A673 (cell line): ENCODE measurements at regions not wholly inside any gene's neighbourhood (a gene's known extent, or its start where the extent isn't known, plus 50 kb on each side); places are given as distances from the start of the nearest gene placed in this dataset.
A peak's percentile ranks its signal among the peaks of the same experiment; 100 is the strongest.
"Not testable (repeated sequence)": the region's sequence is repeated elsewhere in the genome, so short reads cannot be mapped to it uniquely, and the experiment has no call there.

Source experiments
- BruUV-seq: library from RNA; stranded (reverse); fragments of 400-500 nt; replicated peaks from 2 replicates; lab custom pipeline; 2021; lab: Mats Ljungman, UMichigan
- CTCF ChIA-PET: fragments of 300-600 bp; sonication (Branson Sonifier 250); formaldehyde crosslinking; loops from one replicate; lab custom pipeline; 2022; ENCODE audit warnings: antibody characterized with exemption; lab: Charles Lee
- POLR2A ChIA-PET: fragments of 300-600 bp; sonication (Branson Sonifier 250); formaldehyde crosslinking; loops from one replicate; lab custom pipeline; 2022; ENCODE audit warnings: antibody characterized with exemption; ENCODE audit not compliant: low non-redundant PET; lab: Charles Lee
- DNase-seq: peaks from one replicate; pipeline ENCODE4 v3.0.0-alpha.2; 2015; ENCODE audit warnings: low spot score
- H3K27ac ChIP-seq: fragments of 200-600 bp; sonication (generic); 2 replicates; pipeline ENCODE4 v1.5.1; 2016; ENCODE audit warnings: mixed run types, low read depth, mild to moderate bottlenecking, mixed read lengths, antibody characterized with exemption, low read length; ENCODE audit not compliant: poor library complexity, severe bottlenecking
- H3K27me3 ChIP-seq: fragments of 200-600 bp; sonication (generic); replicated peaks from 2 replicates; pipeline ENCODE4 v1.6.1; 2017; ENCODE audit warnings: mixed run types, low read depth, mild to moderate bottlenecking, mixed read lengths, antibody characterized with exemption, low read length; ENCODE audit not compliant: insufficient read depth, poor library complexity
- H3K36me3 ChIP-seq: fragments of 200-600 bp; sonication (generic); 2 replicates; pipeline ENCODE4 v1.6.1; 2016; ENCODE audit warnings: mixed run types, mild to moderate bottlenecking, mixed read lengths, antibody characterized with exemption, low read length; ENCODE audit not compliant: insufficient read depth, poor library complexity, severe bottlenecking
- H3K4me1 ChIP-seq: fragments of 200-600 bp; sonication (generic); 2 replicates; pipeline ENCODE4 v1.6.1; 2017; ENCODE audit warnings: mixed run types, mild to moderate bottlenecking, mixed read lengths, antibody characterized with exemption, low read length; ENCODE audit not compliant: insufficient read depth, poor library complexity, severe bottlenecking
- H3K4me3 ChIP-seq: fragments of 200-600 bp; sonication (generic); 2 replicates; pipeline ENCODE4 v1.5.1; 2016; ENCODE audit warnings: low read depth, mixed run types, mild to moderate bottlenecking, mixed read lengths, low read length; ENCODE audit not compliant: poor library complexity, severe bottlenecking
- H3K9me3 ChIP-seq: fragments of 200-600 bp; sonication (generic); 2 replicates; pipeline ENCODE4 v1.6.1; 2016; ENCODE audit warnings: mixed run types, low read depth, mild to moderate bottlenecking, mixed read lengths, antibody characterized with exemption, low read length; ENCODE audit not compliant: poor library complexity, severe bottlenecking
- CTCF ChIP-seq: fragments of 300-800, 200-600 bp; sonication (generic); conservative IDR thresholded peaks from 2 replicates; pipeline ENCODE4 v1.5.1; 2017; ENCODE audit warnings: low read depth, mild to moderate bottlenecking, antibody characterized with exemption, low read length, moderate library complexity, mixed read lengths
- EZH2 ChIP-seq: fragments of 200-600 bp; sonication (generic); IDR thresholded peaks from 2 replicates; pipeline ENCODE4 v1.6.1; 2017; ENCODE audit warnings: borderline replicate concordance, low read depth, mild to moderate bottlenecking, mixed read lengths, antibody characterized with exemption, low read length; ENCODE audit not compliant: poor library complexity, severe bottlenecking
- intact Hi-C: fragments of 100-400 bp; cut with micrococcal nuclease; formaldehyde crosslinking; loops from one replicate; pipeline ENCODE4 v1.10.0; 2022; ENCODE audit not compliant: unreplicated experiment

GRCh38 chr12:17132336-17132735 lies 526.4 kb upstream of the LMO3 start:
- no peaks in the 10 kb centered on the region for H3K9me3 ChIP-seq
- H3K27ac ChIP-seq, result no peak overlapping the region
- no peaks in the 10 kb centered on the region for H3K4me1 ChIP-seq
- no peak overlapping the region for H3K4me3 ChIP-seq
- no peak for DNase-seq
- no peaks in the 10 kb centered on the region for H3K27me3 ChIP-seq
- ChIA-PET POLR2A (no interaction called here), CTCF (interaction anchor here (0.6 kb wide), 1 partner anchor 286 kb away, joined by 6 read pairs; no protein-coding TSS in a partner anchor)
- intact Hi-C loops, result no loop called here
- H3K36me3 ChIP-seq, result no peaks in the 10 kb centered on the region
- no peak for TF ChIP-seq CTCF
- no peak for TF ChIP-seq EZH2
- BruUV-seq, result no TSS peak

- H3K36me3 ChIP-seq, H3K27ac ChIP-seq, intact Hi-C loops, H3K9me3 ChIP-seq, BruUV-seq, POLR2A ChIA-PET, H3K4me1 ChIP-seq, H3K27me3 ChIP-seq, H3K4me3 ChIP-seq, CTCF ChIA-PET, DNase-seq: not testable (repeated sequence)
Observed at GRCh38 chr12:17116538-17116937, 510.6 kb upstream of the LMO3 start.

DNA sequence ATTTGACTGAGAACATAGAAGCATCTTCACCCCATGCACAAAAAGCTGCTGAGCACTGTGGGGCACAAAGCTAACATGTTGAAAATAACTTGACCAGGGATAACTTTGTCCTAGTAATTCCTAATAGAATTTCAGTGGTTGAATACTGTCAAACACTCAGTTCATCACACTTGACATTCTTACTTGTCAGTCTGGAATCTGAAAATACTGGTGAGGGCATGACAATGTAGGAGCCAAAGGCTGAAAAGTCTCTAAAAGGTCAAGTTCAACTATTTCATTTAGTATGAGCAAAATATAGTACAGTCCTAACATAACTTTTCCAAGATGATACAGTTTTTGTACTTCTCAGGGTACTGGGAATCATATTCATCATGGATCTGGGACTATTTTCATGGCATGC lies 504.4 kb upstream of the LMO3 start:
- intact Hi-C loops, result no loop called here
- CTCF ChIA-PET, result no interaction called here
- TF ChIP-seq EZH2, result no peak
- Histone ChIP-seq H3K4me1 (peaks cover 4% of the 10 kb centered on the region), H3K9me3 (no peaks in the 10 kb centered on the region), H3K27me3 (no peaks in the 10 kb centered on the region), H3K27ac (no peak overlapping the region), H3K36me3 (no peaks in the 10 kb centered on the region), H3K4me3 (no peak overlapping the region)
- POLR2A ChIA-PET, result interaction anchor here (0.5 kb wide), 1 partner anchor 31 kb away, joined by 4 read pairs; no protein-coding TSS in a partner anchor
- no TSS peak for BruUV-seq
- DNase-seq, result no peak

DNA sequence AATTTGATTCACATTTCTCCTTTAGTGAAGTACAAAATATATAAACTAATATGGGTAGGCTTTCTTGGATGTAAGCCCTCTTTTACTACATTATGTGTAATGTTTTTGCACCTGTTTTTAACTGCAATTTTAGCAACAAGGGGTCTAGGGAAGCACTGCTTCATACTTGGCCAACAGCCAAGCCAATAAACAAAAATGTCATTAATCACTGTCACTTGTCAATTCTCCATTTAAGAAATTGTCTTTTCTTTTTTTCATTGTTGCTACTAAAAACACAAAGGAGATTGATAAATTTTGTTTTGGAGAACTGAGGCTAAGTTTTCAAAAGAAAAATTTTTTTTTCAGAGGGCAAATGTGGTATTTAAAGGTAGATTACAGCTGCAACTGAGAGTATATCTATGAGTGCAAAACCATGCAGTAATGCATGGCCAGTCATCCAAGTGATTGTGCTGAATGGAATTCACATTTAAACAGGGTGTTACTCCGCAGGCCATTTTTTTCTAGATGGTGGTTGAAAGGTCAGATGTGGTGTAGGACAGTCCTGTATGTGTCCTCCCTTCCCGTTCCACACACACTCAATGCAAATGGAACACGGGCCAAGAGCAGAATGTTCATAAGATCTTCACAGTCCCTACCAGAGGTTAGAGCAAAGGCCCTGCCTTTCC lies 503.0 kb upstream of the LMO3 start:
- CTCF ChIA-PET, result no interaction called here
- Histone ChIP-seq H3K9me3 (no peaks in the 10 kb centered on the region), H3K4me3 (no peak overlapping the region), H3K27ac (no peak overlapping the region), H3K36me3 (no peaks in the 10 kb centered on the region), H3K27me3 (no peaks in the 10 kb centered on the region), H3K4me1 (peaks cover 4% of the 10 kb centered on the region)
- TF ChIP-seq CTCF (no peak), EZH2 (no peak)
- peak; percentile 34 for DNase-seq
- BruUV-seq, result no TSS peak
- POLR2A ChIA-PET, result no interaction called here
- intact Hi-C loops, result no loop called here
